ENCODE measurements at regions not wholly inside any gene's neighbourhood (a gene's known extent, or its start where the extent isn't known, plus 50 kb on each side); places are given as distances from the start of the nearest gene placed in this dataset.
A peak's percentile ranks its signal among the peaks of the same experiment; 100 is the strongest.

DNA sequence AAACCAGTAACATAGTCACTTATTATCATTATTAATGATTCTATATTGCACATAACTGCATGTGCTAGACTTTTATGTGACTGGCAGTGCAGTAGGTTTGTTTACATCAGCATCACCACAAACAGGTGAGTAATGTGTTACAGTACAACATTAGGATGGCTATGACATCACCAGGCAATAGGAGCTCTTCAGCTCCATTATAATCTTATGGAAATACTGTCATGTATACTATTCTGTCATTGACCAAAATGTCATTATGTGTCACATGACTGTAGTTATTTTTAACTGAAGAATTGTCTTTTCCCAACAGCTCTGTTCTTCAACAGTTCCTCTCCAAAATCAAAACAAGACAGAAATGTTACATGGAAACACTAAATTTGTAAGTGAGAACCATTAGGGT, 96.3 kb downstream of the C18orf54 start:
- H3K27me3 ChIP-seq (ENCODE audit: control insufficient read depth in 2 of 2, insufficient read depth in 2 of 2, low read length in 2 of 2) = no peaks in the 10 kb centered on the region
- H3K36me3 ChIP-seq (replicated peaks in 1 of 2; ENCODE audit: control insufficient read depth in 1 of 2, insufficient read depth in 2 of 2, low read length in 2 of 2) = no peaks in the 10 kb centered on the region
- H3K27ac ChIP-seq (ENCODE audit: low read depth in 1 of 2, low read length in 2 of 2) = no peak overlapping the region
- H4K20me1 ChIP-seq (ENCODE audit: insufficient read depth, low read length) = no peaks in the 10 kb centered on the region
- H3K9me3 Mint-ChIP-seq = peaks cover 0 to 2% (median 0%) of the 10 kb centered on the region in 7 donors
- no peaks in the 10 kb centered on the region for H3K79me2 ChIP-seq (ENCODE audit: insufficient read depth, low read length)
- H3K9me3 ChIP-seq (replicated peaks in 1 of 2; ENCODE audit: control insufficient read depth in 1 of 2, insufficient read depth in 1 of 2, low read length in 2 of 2) = no peaks in the 10 kb centered on the region
- no peaks in the 10 kb centered on the region for H3K4me1 Mint-ChIP-seq
- no peak for DNase-seq
- H3K27me3 Mint-ChIP-seq (ENCODE audit: low read depth in 3 of 3) = peaks cover 2 to 6% (median 5%) of the 10 kb centered on the region in 3 donors
- no peaks in the 10 kb centered on the region for H3K4me1 ChIP-seq (ENCODE audit: control insufficient read depth in 1 of 2, insufficient read depth in 2 of 2, low read length in 2 of 2)
- no peak overlapping the region for H3K4me3 ChIP-seq (replicated peaks in 1 of 3; ENCODE audit: low read depth in 2 of 3, low read length in 3 of 3)
- intact Hi-C loops (cut with micrococcal nuclease) = no loop called here
- TF ChIP-seq, protein P1, sequence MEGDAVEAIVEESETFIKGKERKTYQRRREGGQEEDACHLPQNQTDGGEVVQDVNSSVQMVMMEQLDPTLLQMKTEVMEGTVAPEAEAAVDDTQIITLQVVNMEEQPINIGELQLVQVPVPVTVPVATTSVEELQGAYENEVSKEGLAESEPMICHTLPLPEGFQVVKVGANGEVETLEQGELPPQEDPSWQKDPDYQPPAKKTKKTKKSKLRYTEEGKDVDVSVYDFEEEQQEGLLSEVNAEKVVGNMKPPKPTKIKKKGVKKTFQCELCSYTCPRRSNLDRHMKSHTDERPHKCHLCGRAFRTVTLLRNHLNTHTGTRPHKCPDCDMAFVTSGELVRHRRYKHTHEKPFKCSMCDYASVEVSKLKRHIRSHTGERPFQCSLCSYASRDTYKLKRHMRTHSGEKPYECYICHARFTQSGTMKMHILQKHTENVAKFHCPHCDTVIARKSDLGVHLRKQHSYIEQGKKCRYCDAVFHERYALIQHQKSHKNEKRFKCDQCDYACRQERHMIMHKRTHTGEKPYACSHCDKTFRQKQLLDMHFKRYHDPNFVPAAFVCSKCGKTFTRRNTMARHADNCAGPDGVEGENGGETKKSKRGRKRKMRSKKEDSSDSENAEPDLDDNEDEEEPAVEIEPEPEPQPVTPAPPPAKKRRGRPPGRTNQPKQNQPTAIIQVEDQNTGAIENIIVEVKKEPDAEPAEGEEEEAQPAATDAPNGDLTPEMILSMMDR (IDR thresholded peaks at IDR 0.05) = no peak
- H2AFZ ChIP-seq (ENCODE audit: insufficient read depth, low read depth, low read length, poor library complexity, severe bottlenecking) = no peak overlapping the region
- no peaks in the 10 kb centered on the region for H3K36me3 Mint-ChIP-seq
- H3K9ac ChIP-seq (ENCODE audit: insufficient read depth, low read length, poor library complexity, severe bottlenecking) = no peak overlapping the region
- H3K27ac Mint-ChIP-seq = no peak overlapping the region
- H3K4me2 ChIP-seq (replicated peaks; ENCODE audit: extremely low read depth, low read length, poor library complexity, severe bottlenecking) = no peak overlapping the region
- no peak overlapping the region for H3K4me3 Mint-ChIP-seq

DNA sequence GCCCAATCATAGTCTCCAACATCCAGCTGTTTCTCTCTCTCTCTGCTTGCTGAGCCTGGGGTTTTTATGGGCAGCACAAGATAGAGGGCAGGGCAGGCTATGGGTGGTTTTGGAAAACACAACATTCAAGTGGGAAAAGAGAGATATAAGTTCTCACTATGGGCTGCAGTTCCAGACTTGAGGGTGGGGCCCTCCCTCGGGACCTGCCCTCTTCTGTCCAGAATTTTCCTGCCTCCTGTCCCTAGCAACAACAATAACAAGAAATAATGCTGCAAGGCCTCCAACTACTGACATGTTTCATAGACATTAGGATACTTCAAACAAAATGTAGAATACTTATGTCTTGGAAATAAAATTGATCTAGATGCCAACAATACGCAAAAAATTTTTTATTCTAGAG, 107.8 kb downstream of the C18orf54 start:
- H3K36me3 ChIP-seq (replicated peaks in 1 of 2; ENCODE audit: control insufficient read depth in 1 of 2, insufficient read depth in 2 of 2, low read length in 2 of 2) = no peaks in the 10 kb centered on the region
- no peak overlapping the region for H2AFZ ChIP-seq (ENCODE audit: insufficient read depth, low read depth, low read length, poor library complexity, severe bottlenecking)
- peaks cover 0 to 3% (median 2%) of the 10 kb centered on the region in 7 donors for H3K9me3 Mint-ChIP-seq
- no peak overlapping the region for H3K27ac ChIP-seq (ENCODE audit: low read depth in 1 of 2, low read length in 2 of 2)
- H3K27me3 Mint-ChIP-seq (ENCODE audit: low read depth in 3 of 3) = peaks cover under 1 to 5% (median 1%) of the 10 kb centered on the region in 3 donors
- H3K4me1 ChIP-seq (ENCODE audit: control insufficient read depth in 1 of 2, insufficient read depth in 2 of 2, low read length in 2 of 2) = no peaks in the 10 kb centered on the region
- H3K4me2 ChIP-seq (replicated peaks; ENCODE audit: extremely low read depth, low read length, poor library complexity, severe bottlenecking) = no peak overlapping the region
- no peaks in the 10 kb centered on the region for H3K27me3 ChIP-seq (ENCODE audit: control insufficient read depth in 2 of 2, insufficient read depth in 2 of 2, low read length in 2 of 2)
- H3K4me1 Mint-ChIP-seq = no peaks in the 10 kb centered on the region
- intact Hi-C loops (cut with micrococcal nuclease) = no loop called here
- H3K79me2 ChIP-seq (ENCODE audit: insufficient read depth, low read length) = no peaks in the 10 kb centered on the region
- H3K4me3 ChIP-seq (replicated peaks in 1 of 3; ENCODE audit: low read depth in 2 of 3, low read length in 3 of 3) = no peak overlapping the region
- no peak overlapping the region for H3K9ac ChIP-seq (ENCODE audit: insufficient read depth, low read length, poor library complexity, severe bottlenecking)
- no peak overlapping the region for H3K4me3 Mint-ChIP-seq
- peaks cover 0 to 6% of the 10 kb centered on the region in 2 donors for H3K9me3 ChIP-seq (replicated peaks in 1 of 2; ENCODE audit: control insufficient read depth in 1 of 2, insufficient read depth in 1 of 2, low read length in 2 of 2)
- no CpG with 5 or more reads among the region's 2 CpGs for WGBS (ENCODE audit: insufficient coverage)
- H4K20me1 ChIP-seq (ENCODE audit: insufficient read depth, low read length) = no peaks in the 10 kb centered on the region
- no peak for DNase-seq
- TF ChIP-seq, protein P1 (IDR thresholded peaks at IDR 0.05) = no peak
- H3K36me3 Mint-ChIP-seq = no peaks in the 10 kb centered on the region
- H3K27ac Mint-ChIP-seq = peak overlapping the region in 1 of 7 donors; percentile 32
